ENCODE measurements at regions not wholly inside any gene's neighbourhood (a gene's known extent, or its start where the extent isn't known, plus 50 kb on each side); places are given as distances from the start of the nearest gene placed in this dataset.

DNA sequence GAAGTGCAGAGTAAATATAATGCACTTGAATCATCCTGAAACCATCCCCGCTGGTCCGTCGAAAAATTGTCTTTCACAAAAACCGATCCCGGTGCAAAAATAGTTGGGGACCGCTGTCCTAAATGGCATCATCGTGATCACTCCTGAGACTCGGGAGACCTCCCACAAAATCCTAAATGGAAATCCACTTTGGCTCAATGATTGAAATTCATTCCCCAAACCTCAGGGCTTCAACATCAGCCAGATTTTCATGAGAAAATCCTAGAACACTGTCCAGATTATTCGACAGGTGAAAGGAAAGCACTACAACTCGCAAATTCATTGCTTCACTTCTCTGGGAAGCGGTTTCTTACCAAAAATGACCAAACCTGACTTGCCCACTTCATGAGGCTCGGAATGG lies 335.3 kb upstream of the ZNF507 start:
- TF ChIP-seq, protein P1, sequence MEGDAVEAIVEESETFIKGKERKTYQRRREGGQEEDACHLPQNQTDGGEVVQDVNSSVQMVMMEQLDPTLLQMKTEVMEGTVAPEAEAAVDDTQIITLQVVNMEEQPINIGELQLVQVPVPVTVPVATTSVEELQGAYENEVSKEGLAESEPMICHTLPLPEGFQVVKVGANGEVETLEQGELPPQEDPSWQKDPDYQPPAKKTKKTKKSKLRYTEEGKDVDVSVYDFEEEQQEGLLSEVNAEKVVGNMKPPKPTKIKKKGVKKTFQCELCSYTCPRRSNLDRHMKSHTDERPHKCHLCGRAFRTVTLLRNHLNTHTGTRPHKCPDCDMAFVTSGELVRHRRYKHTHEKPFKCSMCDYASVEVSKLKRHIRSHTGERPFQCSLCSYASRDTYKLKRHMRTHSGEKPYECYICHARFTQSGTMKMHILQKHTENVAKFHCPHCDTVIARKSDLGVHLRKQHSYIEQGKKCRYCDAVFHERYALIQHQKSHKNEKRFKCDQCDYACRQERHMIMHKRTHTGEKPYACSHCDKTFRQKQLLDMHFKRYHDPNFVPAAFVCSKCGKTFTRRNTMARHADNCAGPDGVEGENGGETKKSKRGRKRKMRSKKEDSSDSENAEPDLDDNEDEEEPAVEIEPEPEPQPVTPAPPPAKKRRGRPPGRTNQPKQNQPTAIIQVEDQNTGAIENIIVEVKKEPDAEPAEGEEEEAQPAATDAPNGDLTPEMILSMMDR (conservative IDR thresholded peaks at IDR 0.05; ENCODE audit: low read depth, low read length) = no peak
- no peak for TF ChIP-seq RFX5 (IDR thresholded peaks at IDR 0.05; ENCODE audit: low read depth, low read length)
- no peak for TF ChIP-seq SMC3 (IDR thresholded peaks at IDR 0.05; ENCODE audit: low read depth, low read length)
- TF ChIP-seq POLR2A (IDR thresholded peaks at IDR 0.05; ENCODE audit: low read depth, low read length) = no peak

Measured in IMR-90 (cell line).